ENCODE measurements at regions not wholly inside any gene's neighbourhood (a gene's known extent, or its start where the extent isn't known, plus 50 kb on each side); places are given as distances from the start of the nearest gene placed in this dataset.
"Not testable (repeated sequence)": the region's sequence is repeated elsewhere in the genome, so short reads cannot be mapped to it uniquely, and the experiment has no call there.

DNA sequence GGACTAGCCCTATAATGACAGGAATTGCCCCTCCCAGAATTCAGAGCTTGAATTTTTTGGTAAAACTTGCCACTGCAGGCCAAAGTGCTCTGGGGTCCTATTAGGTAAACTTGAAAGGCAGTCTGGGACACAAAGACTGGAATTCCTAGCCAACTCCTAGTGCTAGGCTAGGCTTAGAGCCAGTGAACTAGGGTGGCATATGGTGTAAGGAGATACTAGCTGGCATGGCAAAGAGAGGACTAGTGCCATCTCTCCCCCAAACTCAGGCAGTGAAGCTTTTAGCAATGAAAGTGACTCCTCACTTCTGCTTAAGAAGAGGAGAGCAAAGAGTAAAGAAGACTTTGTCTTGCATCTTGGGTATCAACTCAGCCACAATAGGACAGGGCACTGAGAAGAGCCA is 410.5 kb upstream of the CNTNAP5 start:
- TF ChIP-seq, protein P1, sequence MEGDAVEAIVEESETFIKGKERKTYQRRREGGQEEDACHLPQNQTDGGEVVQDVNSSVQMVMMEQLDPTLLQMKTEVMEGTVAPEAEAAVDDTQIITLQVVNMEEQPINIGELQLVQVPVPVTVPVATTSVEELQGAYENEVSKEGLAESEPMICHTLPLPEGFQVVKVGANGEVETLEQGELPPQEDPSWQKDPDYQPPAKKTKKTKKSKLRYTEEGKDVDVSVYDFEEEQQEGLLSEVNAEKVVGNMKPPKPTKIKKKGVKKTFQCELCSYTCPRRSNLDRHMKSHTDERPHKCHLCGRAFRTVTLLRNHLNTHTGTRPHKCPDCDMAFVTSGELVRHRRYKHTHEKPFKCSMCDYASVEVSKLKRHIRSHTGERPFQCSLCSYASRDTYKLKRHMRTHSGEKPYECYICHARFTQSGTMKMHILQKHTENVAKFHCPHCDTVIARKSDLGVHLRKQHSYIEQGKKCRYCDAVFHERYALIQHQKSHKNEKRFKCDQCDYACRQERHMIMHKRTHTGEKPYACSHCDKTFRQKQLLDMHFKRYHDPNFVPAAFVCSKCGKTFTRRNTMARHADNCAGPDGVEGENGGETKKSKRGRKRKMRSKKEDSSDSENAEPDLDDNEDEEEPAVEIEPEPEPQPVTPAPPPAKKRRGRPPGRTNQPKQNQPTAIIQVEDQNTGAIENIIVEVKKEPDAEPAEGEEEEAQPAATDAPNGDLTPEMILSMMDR (IDR thresholded peaks at IDR 0.05; ENCODE audit: low read depth, low read length) = no peak
- TF ChIP-seq POLR2A (IDR thresholded peaks at IDR 0.05; ENCODE audit: extremely low read depth, insufficient read length) = no peak
- no peak for TF ChIP-seq MYC (IDR thresholded peaks at IDR 0.05; ENCODE audit: low read depth, low read length)
- TF ChIP-seq, protein P2, sequence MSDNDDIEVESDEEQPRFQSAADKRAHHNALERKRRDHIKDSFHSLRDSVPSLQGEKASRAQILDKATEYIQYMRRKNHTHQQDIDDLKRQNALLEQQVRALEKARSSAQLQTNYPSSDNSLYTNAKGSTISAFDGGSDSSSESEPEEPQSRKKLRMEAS (IDR thresholded peaks at IDR 0.05; ENCODE audit: low read depth, low read length) = no peak
- DNase-seq (ENCODE audit: low read depth) = no peak
- H3K4me3 ChIP-seq (ENCODE audit: low read depth, low read length) = no peak overlapping the region

DNA sequence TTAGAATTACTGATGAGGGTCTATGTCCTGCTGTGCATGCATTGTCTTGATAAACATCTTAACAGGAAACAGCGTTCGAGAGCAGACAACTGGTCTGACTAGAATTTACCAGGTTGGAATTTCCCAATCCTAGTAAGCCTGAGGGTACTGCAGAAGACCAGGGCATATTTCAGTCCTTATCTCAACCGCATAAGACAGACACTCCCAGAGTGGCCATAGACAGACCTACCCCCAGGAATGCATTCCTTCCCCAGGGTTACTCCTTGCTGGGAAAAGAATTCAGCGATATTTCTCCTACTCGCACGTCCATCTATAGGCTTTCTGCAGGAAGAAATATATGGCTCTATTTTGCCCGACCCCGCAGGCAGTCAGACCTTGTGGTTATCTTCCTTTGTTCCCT is 406.4 kb upstream of the CNTNAP5 start:
- H3K4me3 ChIP-seq (ENCODE audit: low read depth, low read length); DNase-seq (ENCODE audit: low read depth): not testable (repeated sequence)

DNA sequence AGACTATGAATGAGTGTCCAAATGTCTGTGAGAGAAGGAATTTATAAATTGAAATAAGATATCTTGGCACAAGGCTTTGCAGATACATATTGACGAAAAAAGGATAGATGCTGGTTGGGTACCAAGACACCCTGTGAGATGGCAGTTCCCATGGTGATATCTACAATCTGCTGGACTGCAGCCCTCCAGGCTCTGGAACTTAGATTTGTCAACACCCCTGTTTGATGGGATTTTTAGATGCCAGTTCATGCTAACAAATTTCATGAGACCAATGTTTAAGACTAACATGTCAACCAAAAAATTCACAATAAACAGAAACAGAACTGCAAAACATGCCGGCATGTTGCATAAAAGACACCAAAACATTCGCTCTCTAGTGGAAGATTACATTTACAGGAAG is 400.3 kb upstream of the CNTNAP5 start:
- H3K4me3 ChIP-seq (ENCODE audit: low read depth, low read length) = no peak overlapping the region
- TF ChIP-seq, protein P1 (IDR thresholded peaks at IDR 0.05; ENCODE audit: low read depth, low read length) = no peak
- TF ChIP-seq, protein P2 (IDR thresholded peaks at IDR 0.05; ENCODE audit: low read depth, low read length) = no peak
- no peak for TF ChIP-seq POLR2A (IDR thresholded peaks at IDR 0.05; ENCODE audit: extremely low read depth, insufficient read length)
- TF ChIP-seq MYC (IDR thresholded peaks at IDR 0.05; ENCODE audit: low read depth, low read length) = no peak
- DNase-seq (ENCODE audit: low read depth) = no peak

DNA sequence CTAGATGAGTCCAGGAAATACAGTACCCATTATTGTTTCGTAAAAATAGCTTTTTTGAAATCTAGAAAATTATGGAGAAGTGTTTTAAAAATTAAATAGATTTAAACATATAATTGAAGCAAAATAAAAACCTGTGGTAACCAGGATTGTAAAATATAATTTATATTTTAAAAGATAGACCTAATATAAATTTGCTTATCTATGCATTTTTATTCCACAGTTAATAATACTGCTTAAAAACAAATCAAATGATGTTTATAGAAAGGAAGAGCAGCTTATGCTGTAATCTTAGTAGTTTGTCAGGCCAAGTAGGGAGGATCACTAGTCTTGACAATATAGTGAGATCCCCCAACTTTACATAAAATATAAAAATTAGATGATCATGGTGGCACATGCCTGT is 388.9 kb upstream of the CNTNAP5 start:
- no peak for TF ChIP-seq MYC (IDR thresholded peaks at IDR 0.05; ENCODE audit: low read depth, low read length)
- TF ChIP-seq POLR2A (IDR thresholded peaks at IDR 0.05; ENCODE audit: extremely low read depth, insufficient read length) = no peak
- DNase-seq (ENCODE audit: low read depth) = no peak
- H3K4me3 ChIP-seq (ENCODE audit: low read depth, low read length) = no peak overlapping the region

DNA sequence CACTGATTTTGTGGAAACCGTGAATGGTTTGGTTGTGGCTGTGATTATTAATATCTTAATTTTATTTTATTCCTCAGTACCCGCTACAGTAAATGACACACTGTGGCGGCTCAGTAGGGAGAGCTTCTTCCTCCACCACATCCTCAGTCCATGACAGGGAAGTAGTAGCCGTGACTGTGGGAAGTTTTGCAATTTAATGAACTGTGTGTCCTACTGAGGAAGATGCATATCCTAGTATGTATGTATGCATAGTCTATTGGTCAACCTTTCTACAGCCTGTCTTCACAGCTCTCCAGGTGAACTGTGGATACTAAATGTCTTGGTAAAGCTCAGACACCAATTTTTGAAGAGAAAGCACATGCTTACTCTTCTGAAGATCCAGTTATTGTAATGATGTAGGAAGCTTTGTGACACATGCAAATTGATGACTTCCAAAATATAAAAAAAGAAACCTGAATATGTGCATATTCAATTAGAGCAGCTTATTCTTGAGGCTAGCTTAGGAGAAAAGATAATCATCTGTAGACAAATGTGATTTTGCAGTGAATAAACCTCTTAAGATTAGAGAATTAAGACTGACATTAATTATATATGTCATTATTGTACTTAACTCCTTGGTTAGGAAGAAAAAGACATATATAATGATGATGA is 384.3 kb upstream of the CNTNAP5 start:
- no peak for DNase-seq (ENCODE audit: low read depth)
- TF ChIP-seq, protein P2 (IDR thresholded peaks at IDR 0.05; ENCODE audit: low read depth, low read length) = no peak
- TF ChIP-seq, protein P1 (IDR thresholded peaks at IDR 0.05; ENCODE audit: low read depth, low read length) = no peak
- TF ChIP-seq POLR2A (IDR thresholded peaks at IDR 0.05; ENCODE audit: extremely low read depth, insufficient read length) (no peak), MYC (IDR thresholded peaks at IDR 0.05; ENCODE audit: low read depth, low read length) (no peak)
- no peak overlapping the region for H3K4me3 ChIP-seq (ENCODE audit: low read depth, low read length)

DNA sequence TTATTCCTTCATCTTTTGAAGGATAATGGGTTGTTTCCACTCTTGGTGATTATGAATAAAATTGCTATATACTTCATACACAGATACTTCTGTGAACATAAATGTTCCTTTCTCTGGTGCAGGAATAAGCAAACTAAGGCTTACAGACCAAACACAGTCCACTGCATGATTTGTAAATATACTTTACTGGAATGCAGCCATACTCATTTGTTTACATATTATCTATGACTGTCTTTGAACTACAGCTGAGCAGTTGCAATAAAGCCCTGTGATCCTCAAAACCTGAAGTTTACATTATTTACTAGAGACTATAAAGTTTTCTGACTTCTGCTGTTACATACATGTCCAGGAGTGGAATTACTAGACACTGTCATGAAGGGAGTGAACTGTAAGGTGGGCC is 381.0 kb upstream of the CNTNAP5 start:
- no peak for DNase-seq (ENCODE audit: low read depth)

More for the DNA sequence above, 381.0 kb upstream of the CNTNAP5 start:
- TF ChIP-seq, protein P1 (IDR thresholded peaks at IDR 0.05; ENCODE audit: low read depth, low read length) = no peak
- TF ChIP-seq, protein P2 (IDR thresholded peaks at IDR 0.05; ENCODE audit: low read depth, low read length) = no peak
- TF ChIP-seq MYC (IDR thresholded peaks at IDR 0.05; ENCODE audit: low read depth, low read length) (no peak), POLR2A (IDR thresholded peaks at IDR 0.05; ENCODE audit: extremely low read depth, insufficient read length) (no peak)
- H3K4me3 ChIP-seq (ENCODE audit: low read depth, low read length) = no peak overlapping the region

All from NB4 (cell line).